Activated T-helper 2 cell treated with anti-CD3 and anti-CD28 coated beads, Interferon-gamma antibody, Interleukin-2, Interleukin-4, amounts not matched to agents 10 μg/mL and 5 μg/mL and 100 μg/mL, durations not matched to agents 14 hours and 24 hours and 36 hours (primary cell): ENCODE measurements at regions not wholly inside any gene's neighbourhood (a gene's known extent, or its start where the extent isn't known, plus 50 kb on each side); places are given as distances from the start of the nearest gene placed in this dataset.

Source experiments
- DNase-seq: peaks from one replicate; pipeline ENCODE4 v3.0.0; 2021; ENCODE audit warnings: low spot score
- H3K27ac Mint-ChIP-seq: one replicate; pipeline ENCODE4 v1.8.0; 2021; ENCODE audit warnings: mixed read lengths
- H3K27me3 Mint-ChIP-seq: one replicate; pipeline ENCODE4 v1.8.0; 2021; ENCODE audit warnings: low read depth, mixed read lengths
- H3K36me3 Mint-ChIP-seq: one replicate; pipeline ENCODE4 v1.8.0; 2021; ENCODE audit warnings: low read depth, mixed read lengths
- H3K4me1 Mint-ChIP-seq: one replicate; pipeline ENCODE4 v1.8.0; 2021; ENCODE audit warnings: low read depth, mixed read lengths
- H3K4me3 Mint-ChIP-seq: one replicate; pipeline ENCODE4 v1.8.0; 2021; ENCODE audit warnings: low read depth, mild to moderate bottlenecking, moderate library complexity, mixed read lengths
- H3K9me3 Mint-ChIP-seq: one replicate; pipeline ENCODE4 v1.8.0; 2021; ENCODE audit warnings: mixed read lengths
- intact Hi-C: fragments of 100-400 bp; cut with micrococcal nuclease; formaldehyde crosslinking; loops from one replicate; pipeline ENCODE4 v1.15.1; 2023

- no peak overlapping the region for H3K27ac Mint-ChIP-seq
- H3K36me3 Mint-ChIP-seq, result no peaks in the 10 kb centered on the region
Measured at GRCh38 chr7:82539969-82540368, 96.4 kb upstream of the CACNA2D1 start.

GRCh38 chr7:82534684-82535083 lies 91.1 kb upstream of the CACNA2D1 start:
- DNase-seq, result no peak
- intact Hi-C loops, result no loop called here
- Mint-ChIP-seq H3K27me3 (no peaks in the 10 kb centered on the region), H3K9me3 (no peaks in the 10 kb centered on the region), H3K27ac (no peak overlapping the region), H3K36me3 (no peaks in the 10 kb centered on the region), H3K4me1 (no peaks in the 10 kb centered on the region), H3K4me3 (no peak overlapping the region)

More at GRCh38 chr7:82539969-82540368, 96.4 kb upstream of the CACNA2D1 start:
- H3K27me3 Mint-ChIP-seq, result no peaks in the 10 kb centered on the region
- DNase-seq, result no peak
- no peak overlapping the region for H3K4me3 Mint-ChIP-seq
- H3K4me1 Mint-ChIP-seq, result no peaks in the 10 kb centered on the region
- H3K9me3 Mint-ChIP-seq, result no peaks in the 10 kb centered on the region
- intact Hi-C loops, result no loop called here

GRCh38 chr7:82530361-82530760 lies 86.8 kb upstream of the CACNA2D1 start:
- H3K36me3 Mint-ChIP-seq, result no peaks in the 10 kb centered on the region
- no peaks in the 10 kb centered on the region for H3K9me3 Mint-ChIP-seq
- H3K27ac Mint-ChIP-seq, result no peak overlapping the region
- no peak for DNase-seq
- no peak overlapping the region for H3K4me3 Mint-ChIP-seq
- intact Hi-C loops, result no loop called here
- no peaks in the 10 kb centered on the region for H3K4me1 Mint-ChIP-seq
- H3K27me3 Mint-ChIP-seq, result no peaks in the 10 kb centered on the region

- no peaks in the 10 kb centered on the region for H3K36me3 Mint-ChIP-seq
- intact Hi-C loops, result no loop called here
- no peak overlapping the region for H3K4me3 Mint-ChIP-seq
- H3K9me3 Mint-ChIP-seq, result peaks cover 4% of the 10 kb centered on the region
- no peaks in the 10 kb centered on the region for H3K27me3 Mint-ChIP-seq
- DNase-seq, result no peak
- no peak overlapping the region for H3K27ac Mint-ChIP-seq
- no peaks in the 10 kb centered on the region for H3K4me1 Mint-ChIP-seq
Measured at GRCh38 chr7:82528577-82529310, 85.2 kb upstream of the CACNA2D1 start.

- H3K4me3 Mint-ChIP-seq, result no peak overlapping the region
- H3K27ac Mint-ChIP-seq, result no peak overlapping the region
- no peak for DNase-seq
- H3K36me3 Mint-ChIP-seq, result no peaks in the 10 kb centered on the region
- H3K9me3 Mint-ChIP-seq, result peaks cover 4% of the 10 kb centered on the region
- H3K27me3 Mint-ChIP-seq, result no peaks in the 10 kb centered on the region
- H3K4me1 Mint-ChIP-seq, result no peaks in the 10 kb centered on the region
- intact Hi-C loops, result no loop called here
Measured at GRCh38 chr7:82527851-82528250, 84.3 kb upstream of the CACNA2D1 start.

GRCh38 chr7:82521906-82522445 lies 78.4 kb upstream of the CACNA2D1 start:
- Mint-ChIP-seq H3K9me3 (peaks cover 4% of the 10 kb centered on the region), H3K36me3 (no peaks in the 10 kb centered on the region), H3K4me3 (no peak overlapping the region), H3K27ac (no peak overlapping the region), H3K4me1 (no peaks in the 10 kb centered on the region), H3K27me3 (no peaks in the 10 kb centered on the region)
- DNase-seq, result no peak
- intact Hi-C loops, result no loop called here

GRCh38 chr7:82517050-82517449 lies 73.5 kb upstream of the CACNA2D1 start:
- Mint-ChIP-seq H3K36me3 (no peaks in the 10 kb centered on the region), H3K27me3 (no peaks in the 10 kb centered on the region), H3K4me1 (no peaks in the 10 kb centered on the region), H3K27ac (no peak overlapping the region), H3K9me3 (no peaks in the 10 kb centered on the region), H3K4me3 (no peak overlapping the region)
- intact Hi-C loops, result no loop called here
- no peak for DNase-seq

GRCh38 chr7:82511542-82511941 lies 68.0 kb upstream of the CACNA2D1 start:
- no peak overlapping the region for H3K27ac Mint-ChIP-seq
- no peak for DNase-seq
- H3K4me3 Mint-ChIP-seq, result no peak overlapping the region
- no peaks in the 10 kb centered on the region for H3K4me1 Mint-ChIP-seq
- H3K36me3 Mint-ChIP-seq, result no peaks in the 10 kb centered on the region
- H3K9me3 Mint-ChIP-seq, result no peaks in the 10 kb centered on the region
- intact Hi-C loops, result no loop called here
- no peaks in the 10 kb centered on the region for H3K27me3 Mint-ChIP-seq

GRCh38 chr7:82507976-82508677 lies 64.5 kb upstream of the CACNA2D1 start:
- Mint-ChIP-seq H3K27me3 (no peaks in the 10 kb centered on the region), H3K4me3 (no peak overlapping the region), H3K4me1 (no peaks in the 10 kb centered on the region), H3K36me3 (no peaks in the 10 kb centered on the region), H3K9me3 (peaks cover 8% of the 10 kb centered on the region), H3K27ac (no peak overlapping the region)
- intact Hi-C loops, result no loop called here
- DNase-seq, result no peak

- no peak overlapping the region for H3K27ac Mint-ChIP-seq
- H3K9me3 Mint-ChIP-seq, result peaks cover 8% of the 10 kb centered on the region
- no peaks in the 10 kb centered on the region for H3K4me1 Mint-ChIP-seq
- H3K36me3 Mint-ChIP-seq, result no peaks in the 10 kb centered on the region
- H3K27me3 Mint-ChIP-seq, result no peaks in the 10 kb centered on the region
- intact Hi-C loops, result no loop called here
- DNase-seq, result no peak
- H3K4me3 Mint-ChIP-seq, result no peak overlapping the region
Measured at GRCh38 chr7:82507365-82507975, 63.9 kb upstream of the CACNA2D1 start.

GRCh38 chr7:82506702-82507101 lies 63.1 kb upstream of the CACNA2D1 start:
- no peak for DNase-seq
- no peak overlapping the region for H3K4me3 Mint-ChIP-seq
- H3K9me3 Mint-ChIP-seq, result peaks cover 14% of the 10 kb centered on the region
- H3K27me3 Mint-ChIP-seq, result no peaks in the 10 kb centered on the region
- intact Hi-C loops, result no loop called here
- no peaks in the 10 kb centered on the region for H3K4me1 Mint-ChIP-seq
- no peaks in the 10 kb centered on the region for H3K36me3 Mint-ChIP-seq
- H3K27ac Mint-ChIP-seq, result no peak overlapping the region

GRCh38 chr7:82506208-82506607 lies 62.6 kb upstream of the CACNA2D1 start:
- no peak overlapping the region for H3K4me3 Mint-ChIP-seq
- H3K4me1 Mint-ChIP-seq, result no peaks in the 10 kb centered on the region
- peaks cover 15% of the 10 kb centered on the region for H3K9me3 Mint-ChIP-seq
- intact Hi-C loops, result no loop called here
- H3K36me3 Mint-ChIP-seq, result no peaks in the 10 kb centered on the region
- DNase-seq, result no peak
- H3K27me3 Mint-ChIP-seq, result no peaks in the 10 kb centered on the region
- H3K27ac Mint-ChIP-seq, result no peak overlapping the region

- Mint-ChIP-seq H3K27ac (no peak overlapping the region), H3K9me3 (peaks cover 18% of the 10 kb centered on the region), H3K4me3 (no peak overlapping the region), H3K27me3 (no peaks in the 10 kb centered on the region), H3K4me1 (no peaks in the 10 kb centered on the region), H3K36me3 (no peaks in the 10 kb centered on the region)
- no peak for DNase-seq
- intact Hi-C loops, result no loop called here
Measured at GRCh38 chr7:82501346-82501745, 57.8 kb upstream of the CACNA2D1 start.
